IPS DF 6.9 (cell line): ENCODE measurements at regions not wholly inside any gene's neighbourhood (a gene's known extent, or its start where the extent isn't known, plus 50 kb on each side); places are given as distances from the start of the nearest gene placed in this dataset.

ENCODE experiments used
- DNase-seq: peaks from one replicate; pipeline ENCODE4 v3.0.0-alpha.2; 2013; ENCODE audit warnings: low read depth, low spot score
- H3K27ac ChIP-seq: one replicate; pipeline ENCODE4 v1.5.1; 2013; ENCODE audit warnings: low read length, control low read depth
- H3K27me3 ChIP-seq: 2 replicates; pipeline ENCODE4 v1.6.1; 2013; ENCODE audit warnings: mild to moderate bottlenecking, low read length; ENCODE audit not compliant: control insufficient read depth, insufficient read depth
- H3K36me3 ChIP-seq: 2 replicates; pipeline ENCODE4 v1.6.1; 2013; ENCODE audit warnings: low read length; ENCODE audit not compliant: control insufficient read depth, insufficient read depth
- H3K4me1 ChIP-seq: 2 replicates; pipeline ENCODE4 v1.6.1; 2013; ENCODE audit warnings: low read length; ENCODE audit not compliant: control insufficient read depth, insufficient read depth
- H3K4me3 ChIP-seq: 2 replicates; pipeline ENCODE4 v1.5.1; 2013; ENCODE audit warnings: mild to moderate bottlenecking, low read length
- H3K9me3 ChIP-seq: 2 replicates; pipeline ENCODE4 v1.6.1; 2013; ENCODE audit warnings: low read length, inconsistent platforms; ENCODE audit not compliant: control insufficient read depth, insufficient read depth
- WGBS: extraction: QIAGEN DNeasy Blood & Tissue Kit; methylation state at CpG from one replicate; pipeline ENCODE4 v1.1.7; 2013; ENCODE audit warnings: mixed read lengths, missing lambda C conversion rate; ENCODE audit not compliant: insufficient read length, insufficient coverage; 5-methylcytosine and 5-hydroxymethylcytosine counted together

- no CpG with 5 or more reads among the region's 17 CpGs for whole genome bisulfite sequencing
- Histone ChIP-seq H3K27me3 (no peaks in the 10 kb centered on the region), H3K27ac (no peak overlapping the region), H3K4me1 (peaks cover 1% of the 10 kb centered on the region; the same call in 1 of the 2 replicates), H3K9me3 (no peaks in the 10 kb centered on the region), H3K4me3 (no peak overlapping the region), H3K36me3 (no peaks in the 10 kb centered on the region)
- DNase-seq, result no peak
Measured at GRCh38 chr6:40743690-40744446, 156.7 kb upstream of the LRFN2 start.

DNA sequence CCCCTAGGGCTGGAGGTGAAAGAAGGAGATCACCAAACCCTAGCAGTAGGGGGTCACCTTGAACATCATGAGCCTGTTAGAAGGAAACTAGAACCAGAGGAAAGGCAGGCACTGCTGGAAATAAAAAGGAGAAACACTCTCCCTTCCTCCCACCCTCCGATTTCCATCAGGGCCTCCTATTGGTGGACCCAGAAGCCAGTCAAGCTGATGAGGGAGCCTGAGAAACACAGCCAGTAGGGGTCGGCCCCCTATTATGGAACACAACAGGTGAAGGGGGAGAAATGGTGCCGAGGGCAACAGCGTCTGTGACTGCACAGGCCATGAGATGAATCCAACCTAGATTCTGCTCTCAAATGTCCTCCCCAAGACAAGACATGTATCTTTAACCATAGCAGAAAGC lies 156.1 kb upstream of the LRFN2 start:
- no peak overlapping the region for H3K27ac ChIP-seq
- no peaks in the 10 kb centered on the region for H3K9me3 ChIP-seq
- H3K36me3 ChIP-seq, result no peaks in the 10 kb centered on the region
- peaks cover 1% of the 10 kb centered on the region; the same call in 1 of the 2 replicates for H3K4me1 ChIP-seq
- no peaks in the 10 kb centered on the region for H3K27me3 ChIP-seq
- WGBS, result no CpG with 5 or more reads among the region's 4 CpGs
- no peak for DNase-seq
- no peak overlapping the region for H3K4me3 ChIP-seq

GRCh38 chr6:40740518-40740917 lies 153.4 kb upstream of the LRFN2 start:
- Histone ChIP-seq H3K9me3 (no peaks in the 10 kb centered on the region), H3K4me1 (peaks cover 1% of the 10 kb centered on the region; the same call in 1 of the 2 replicates), H3K36me3 (no peaks in the 10 kb centered on the region), H3K4me3 (no peak overlapping the region), H3K27me3 (no peaks in the 10 kb centered on the region), H3K27ac (no peak overlapping the region)
- no CpG with 5 or more reads among the region's 3 CpGs for WGBS
- no peak for DNase-seq

DNA sequence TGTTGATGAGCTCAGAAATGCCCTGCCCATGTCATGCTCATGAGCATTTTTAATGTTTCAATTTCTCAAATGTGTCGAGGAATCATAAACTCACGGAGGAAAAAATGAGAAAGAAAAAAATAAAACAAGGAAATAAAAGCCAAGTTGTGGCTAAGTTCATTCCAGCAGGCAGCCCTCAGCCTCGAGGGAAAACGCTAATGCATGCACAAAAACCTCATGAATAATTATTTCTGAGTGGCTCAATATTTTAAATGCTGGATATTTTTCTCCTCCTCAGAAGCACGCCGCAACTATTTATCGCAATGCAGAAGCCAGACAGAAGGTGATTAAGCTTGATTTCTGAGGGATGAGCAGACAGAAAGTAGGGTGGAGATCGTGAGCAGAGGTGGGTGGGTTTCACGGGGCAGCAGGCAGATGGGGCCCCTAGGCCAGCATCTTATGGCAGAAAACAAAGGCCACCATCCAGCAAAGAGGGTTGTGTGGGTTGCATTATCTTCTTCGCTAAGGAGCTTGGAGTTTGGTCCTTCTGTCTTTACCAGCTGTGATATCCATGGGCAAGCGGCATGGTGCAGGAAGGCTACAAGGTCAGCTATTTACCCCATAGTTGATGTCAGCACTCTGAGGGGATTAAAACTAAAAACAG lies 151.5 kb upstream of the LRFN2 start:
- Histone ChIP-seq H3K27me3 (no peaks in the 10 kb centered on the region), H3K36me3 (no peaks in the 10 kb centered on the region), H3K9me3 (no peaks in the 10 kb centered on the region), H3K4me1 (peaks cover 1% of the 10 kb centered on the region; the same call in 1 of the 2 replicates), H3K27ac (no peak overlapping the region), H3K4me3 (no peak overlapping the region)
- WGBS, result no CpG with 5 or more reads among the region's 11 CpGs
- no peak for DNase-seq

GRCh38 chr6:40735521-40735920 lies 148.4 kb upstream of the LRFN2 start:
- Histone ChIP-seq H3K27ac (no peak overlapping the region), H3K27me3 (no peaks in the 10 kb centered on the region), H3K36me3 (no peaks in the 10 kb centered on the region), H3K9me3 (no peaks in the 10 kb centered on the region), H3K4me3 (no peak overlapping the region), H3K4me1 (peaks cover 2% of the 10 kb centered on the region; the same call in 1 of the 2 replicates)
- no peak for DNase-seq
- WGBS, result no CpG with 5 or more reads among the region's 7 CpGs

- DNase-seq, result no peak
- no peak overlapping the region for H3K27ac ChIP-seq
- no peaks in the 10 kb centered on the region for H3K27me3 ChIP-seq
- H3K4me3 ChIP-seq, result no peak overlapping the region
- no CpG with 5 or more reads among the region's 3 CpGs for WGBS
- H3K9me3 ChIP-seq, result no peaks in the 10 kb centered on the region
- peaks cover 2% of the 10 kb centered on the region; the same call in 1 of the 2 replicates for H3K4me1 ChIP-seq
- H3K36me3 ChIP-seq, result no peaks in the 10 kb centered on the region
Measured at GRCh38 chr6:40735121-40735520, 148.0 kb upstream of the LRFN2 start.

DNA sequence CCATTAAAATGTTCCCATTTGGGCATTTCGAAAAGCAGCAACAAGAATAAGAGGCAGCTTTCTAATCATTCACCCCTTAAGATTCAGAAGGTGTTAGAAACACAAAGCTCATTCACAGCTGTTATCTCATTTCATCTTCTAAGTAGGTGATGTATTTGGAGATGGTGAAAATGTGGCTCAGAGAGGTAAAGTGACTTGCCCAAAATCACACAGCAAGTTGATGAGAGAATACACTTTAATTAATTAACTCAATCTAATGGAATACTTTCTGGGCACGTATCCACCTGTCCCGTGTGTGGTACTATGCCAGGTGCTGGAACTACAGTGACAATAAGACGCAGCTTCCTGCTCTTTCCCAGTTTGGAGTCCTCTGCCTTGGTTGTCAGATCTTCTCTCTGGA lies 147.4 kb upstream of the LRFN2 start:
- H3K9me3 ChIP-seq, result no peaks in the 10 kb centered on the region
- H3K4me3 ChIP-seq, result no peak overlapping the region
- WGBS, result no CpG with 5 or more reads among the region's 4 CpGs
- peaks cover 2% of the 10 kb centered on the region; the same call in 1 of the 2 replicates for H3K4me1 ChIP-seq
- no peaks in the 10 kb centered on the region for H3K27me3 ChIP-seq
- no peaks in the 10 kb centered on the region for H3K36me3 ChIP-seq
- no peak overlapping the region for H3K27ac ChIP-seq
- DNase-seq, result no peak

GRCh38 chr6:40733770-40734396 lies 146.7 kb upstream of the LRFN2 start:
- DNase-seq, result no peak
- H3K4me1 ChIP-seq, result peaks cover 2% of the 10 kb centered on the region; the same call in 1 of the 2 replicates
- H3K4me3 ChIP-seq, result no peak overlapping the region
- no peaks in the 10 kb centered on the region for H3K27me3 ChIP-seq
- WGBS, result no CpG with 5 or more reads among the region's 4 CpGs
- H3K36me3 ChIP-seq, result no peaks in the 10 kb centered on the region
- no peaks in the 10 kb centered on the region for H3K9me3 ChIP-seq
- no peak overlapping the region for H3K27ac ChIP-seq

DNA sequence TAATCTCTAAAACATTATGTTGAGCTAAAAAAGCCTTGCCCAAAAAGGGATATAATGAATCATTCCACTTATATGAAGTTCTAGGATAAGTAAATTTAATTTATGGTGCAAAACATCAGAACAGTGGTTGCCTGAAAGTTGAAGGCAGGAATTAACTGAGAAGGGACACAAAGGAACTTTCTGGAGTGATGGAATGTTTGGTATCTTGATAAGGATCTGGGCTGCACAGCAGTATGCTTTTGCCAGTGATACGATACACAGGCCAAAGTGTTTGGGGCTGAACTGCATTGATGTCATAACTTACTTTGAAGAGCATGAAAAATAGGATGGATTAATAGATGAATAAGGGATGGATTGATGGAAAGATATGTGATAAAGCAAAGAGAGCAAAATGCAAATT lies 146.1 kb upstream of the LRFN2 start:
- H3K36me3 ChIP-seq, result no peaks in the 10 kb centered on the region
- H3K4me1 ChIP-seq, result peaks cover 2% of the 10 kb centered on the region; the same call in 1 of the 2 replicates
- WGBS, result no CpG with 5 or more reads among the region's 1 CpG
- no peaks in the 10 kb centered on the region for H3K27me3 ChIP-seq
- H3K4me3 ChIP-seq, result no peak overlapping the region
- H3K27ac ChIP-seq, result no peak overlapping the region
- no peak for DNase-seq
- H3K9me3 ChIP-seq, result no peaks in the 10 kb centered on the region

- no peaks in the 10 kb centered on the region for H3K9me3 ChIP-seq
- no peak for DNase-seq
- no peak overlapping the region for H3K27ac ChIP-seq
- WGBS, result no CpG with 5 or more reads among the region's 3 CpGs
- no peaks in the 10 kb centered on the region for H3K36me3 ChIP-seq
- H3K4me3 ChIP-seq, result no peak overlapping the region
- H3K4me1 ChIP-seq, result peaks cover 2% of the 10 kb centered on the region; the same call in 1 of the 2 replicates
- H3K27me3 ChIP-seq, result no peaks in the 10 kb centered on the region
Measured at GRCh38 chr6:40732878-40733277, 145.7 kb upstream of the LRFN2 start.
